Activated naive CD4-positive, alpha-beta T cell treated with anti-CD3 and anti-CD28 coated beads, Interleukin-2, amount 50 U/mL, for 72 hours (primary cell): ENCODE measurements at regions not wholly inside any gene's neighbourhood (a gene's known extent, or its start where the extent isn't known, plus 50 kb on each side); places are given as distances from the start of the nearest gene placed in this dataset.
"Not testable (repeated sequence)": the region's sequence is repeated elsewhere in the genome, so short reads cannot be mapped to it uniquely, and the experiment has no call there.

Experiments used
- ATAC-seq, 2 donors: fragments of 150-1000 bp; cut with Tn5 transposase; 2 replicates each; pipeline ENCODE4 v1.10.0; 2021; ENCODE audit warnings: mild to moderate bottlenecking in 2 of 2, moderate library complexity in 2 of 2
- DNase-seq, 2 donors: peaks; one replicate each; pipeline ENCODE4 v3.0.0; 2021 to 2022; ENCODE audit warnings: low spot score in 2 of 2
- H3K27ac Mint-ChIP-seq, 2 donors: one replicate each; pipeline ENCODE4 v1.8.0; 2022; ENCODE audit warnings: mild to moderate bottlenecking in 2 of 2, mixed read lengths in 2 of 2
- H3K36me3 Mint-ChIP-seq, 2 donors: one replicate each; pipeline ENCODE4 v1.8.0; 2022; ENCODE audit warnings: mixed read lengths in 2 of 2
- H3K9me3 Mint-ChIP-seq, 2 donors: one replicate each; pipeline ENCODE4 v1.8.0; 2022; ENCODE audit warnings: mixed read lengths in 2 of 2

GRCh38 chr2:47639467-47639866 is 68.7 kb upstream of the KCNK12 start:
- Mint-ChIP-seq H3K9me3 (peaks cover 0 to 6% of the 10 kb centered on the region in 2 donors), H3K27ac (no peak overlapping the region), H3K36me3 (peaks cover 0 to 6% of the 10 kb centered on the region in 2 donors)
- DNase-seq: no peak
- ATAC-seq: no peak

DNA sequence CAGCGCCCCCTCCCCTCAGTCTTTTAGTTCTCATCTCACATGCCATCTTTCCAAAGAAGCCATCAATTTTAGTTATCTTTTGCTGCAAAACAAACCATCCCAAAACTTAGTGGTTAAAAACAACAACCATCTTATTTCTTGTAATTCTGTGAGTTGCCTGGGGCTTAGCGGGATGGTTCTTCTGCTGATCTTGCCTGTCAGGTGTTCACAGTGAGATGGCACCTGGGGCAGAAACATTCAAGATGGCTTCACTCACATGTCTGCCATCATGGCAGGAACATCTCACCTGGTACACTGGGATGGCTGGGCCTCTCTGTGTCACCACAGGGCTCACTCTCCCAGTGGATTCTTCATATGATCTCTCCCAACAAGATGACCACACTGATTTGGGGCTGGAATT is 67.6 kb upstream of the KCNK12 start:
- no peak for DNase-seq
- ATAC-seq: no peak
- Mint-ChIP-seq H3K27ac (no peak overlapping the region), H3K9me3 (peaks cover 0 to 6% of the 10 kb centered on the region in 2 donors), H3K36me3 (peaks cover 0 to 6% of the 10 kb centered on the region in 2 donors)

- Mint-ChIP-seq H3K27ac (no peak overlapping the region), H3K9me3 (peaks cover 0 to 6% of the 10 kb centered on the region in 2 donors), H3K36me3 (peaks cover 0 to 6% of the 10 kb centered on the region in 2 donors)
- no peak for DNase-seq
- ATAC-seq: no peak
Observed at GRCh38 chr2:47636596-47637264, 65.9 kb upstream of the KCNK12 start.

- ATAC-seq: no peak
- Mint-ChIP-seq H3K27ac (no peak overlapping the region), H3K36me3 (peaks cover 0 to 6% of the 10 kb centered on the region in 2 donors), H3K9me3 (peaks cover 0 to 6% of the 10 kb centered on the region in 2 donors)
- no peak for DNase-seq
Observed at GRCh38 chr2:47636176-47636575, 65.4 kb upstream of the KCNK12 start.

GRCh38 chr2:47632754-47633153 is 62.0 kb upstream of the KCNK12 start:
- Mint-ChIP-seq H3K27ac (no peak overlapping the region), H3K36me3 (no peaks in the 10 kb centered on the region), H3K9me3 (no peaks in the 10 kb centered on the region)
- no peak for ATAC-seq
- DNase-seq: no peak

GRCh38 chr2:47631792-47632398 is 61.1 kb upstream of the KCNK12 start:
- H3K9me3 Mint-ChIP-seq: no peaks in the 10 kb centered on the region
- ATAC-seq (no peak), DNase-seq (no peak)
- H3K36me3 Mint-ChIP-seq: no peaks in the 10 kb centered on the region
- peak overlapping the region in 1 of 2 donors; percentile 1 for H3K27ac Mint-ChIP-seq

DNA sequence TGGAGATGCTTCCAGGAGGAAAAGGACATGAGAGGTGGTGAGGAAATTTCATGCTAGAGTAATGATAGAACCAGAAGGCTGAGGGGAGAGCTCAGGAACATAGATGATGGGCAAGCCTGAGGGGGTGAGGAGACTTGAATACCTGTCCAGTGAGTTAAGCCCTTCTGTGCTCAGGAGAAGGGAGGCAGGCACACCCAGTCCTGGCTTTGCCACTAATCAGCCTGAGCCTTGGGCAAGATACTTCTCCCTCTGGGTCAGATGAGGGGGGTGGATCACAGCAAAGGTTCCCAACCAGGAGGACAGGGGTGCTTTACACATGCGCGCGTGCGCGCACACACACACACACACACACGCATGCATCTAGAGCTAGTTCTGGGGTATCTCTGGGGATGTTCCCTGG is 60.5 kb upstream of the KCNK12 start:
- ATAC-seq: no peak
- H3K9me3 Mint-ChIP-seq: no peaks in the 10 kb centered on the region
- no peak for DNase-seq
- no peaks in the 10 kb centered on the region for H3K36me3 Mint-ChIP-seq
- no peak overlapping the region for H3K27ac Mint-ChIP-seq

- no peak for ATAC-seq
- H3K36me3 Mint-ChIP-seq: no peaks in the 10 kb centered on the region
Observed at GRCh38 chr2:47629501-47630460, 59.0 kb upstream of the KCNK12 start.

DNA sequence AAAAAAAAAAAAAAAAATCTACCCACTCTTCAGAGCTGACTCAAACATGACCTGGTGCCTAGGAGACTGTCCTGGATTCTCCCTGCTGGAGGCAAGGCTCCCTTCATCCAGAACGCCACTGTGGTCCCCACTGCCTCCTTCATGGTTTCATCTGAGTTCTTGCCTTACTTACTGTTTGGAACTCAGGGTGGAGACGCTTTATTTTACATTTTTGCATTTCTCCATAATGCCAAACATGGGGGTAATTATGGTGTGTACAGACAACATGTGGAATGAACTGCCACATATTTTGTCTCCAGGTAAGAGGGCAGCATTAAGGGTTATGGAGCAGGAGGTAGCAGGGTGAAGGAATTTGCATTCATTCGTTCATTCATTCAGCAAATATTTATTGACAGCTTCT is 58.1 kb upstream of the KCNK12 start:
- Mint-ChIP-seq H3K27ac (no peak overlapping the region), H3K36me3 (no peaks in the 10 kb centered on the region)

More at GRCh38 chr2:47629501-47630460, 59.0 kb upstream of the KCNK12 start:
- no peak overlapping the region for H3K27ac Mint-ChIP-seq
- no peak for DNase-seq
- H3K9me3 Mint-ChIP-seq: no peaks in the 10 kb centered on the region

DNA sequence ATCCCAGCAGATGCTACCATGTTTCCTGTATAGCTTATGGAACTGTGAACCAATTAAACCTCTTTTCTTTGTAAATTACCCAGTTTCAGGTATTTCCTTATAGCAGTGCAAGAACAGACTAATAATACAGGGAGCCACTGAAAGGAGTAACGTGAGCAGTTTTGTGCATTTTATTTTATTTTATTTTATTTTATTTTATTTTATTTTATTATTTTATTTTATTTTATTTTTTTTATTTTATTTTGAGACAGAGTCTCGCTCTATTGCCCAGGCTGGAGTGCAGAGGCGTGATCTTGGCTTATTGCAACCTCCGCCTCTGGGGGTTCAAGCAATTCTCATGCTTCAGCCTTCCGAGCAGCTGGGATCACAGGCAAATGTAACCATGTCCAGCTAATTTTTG is 55.9 kb upstream of the KCNK12 start:
- no peaks in the 10 kb centered on the region for H3K36me3 Mint-ChIP-seq
- no peak for ATAC-seq
- no peak overlapping the region for H3K27ac Mint-ChIP-seq
- no peaks in the 10 kb centered on the region for H3K9me3 Mint-ChIP-seq
- DNase-seq: no peak

More for the DNA sequence above, 58.1 kb upstream of the KCNK12 start:
- H3K9me3 Mint-ChIP-seq: no peaks in the 10 kb centered on the region
- DNase-seq (no peak), ATAC-seq (no peak)

GRCh38 chr2:47623140-47623539 is 52.4 kb upstream of the KCNK12 start:
- not testable (repeated sequence) for DNase-seq, ATAC-seq, H3K36me3 Mint-ChIP-seq, H3K9me3 Mint-ChIP-seq, H3K27ac Mint-ChIP-seq

DNA sequence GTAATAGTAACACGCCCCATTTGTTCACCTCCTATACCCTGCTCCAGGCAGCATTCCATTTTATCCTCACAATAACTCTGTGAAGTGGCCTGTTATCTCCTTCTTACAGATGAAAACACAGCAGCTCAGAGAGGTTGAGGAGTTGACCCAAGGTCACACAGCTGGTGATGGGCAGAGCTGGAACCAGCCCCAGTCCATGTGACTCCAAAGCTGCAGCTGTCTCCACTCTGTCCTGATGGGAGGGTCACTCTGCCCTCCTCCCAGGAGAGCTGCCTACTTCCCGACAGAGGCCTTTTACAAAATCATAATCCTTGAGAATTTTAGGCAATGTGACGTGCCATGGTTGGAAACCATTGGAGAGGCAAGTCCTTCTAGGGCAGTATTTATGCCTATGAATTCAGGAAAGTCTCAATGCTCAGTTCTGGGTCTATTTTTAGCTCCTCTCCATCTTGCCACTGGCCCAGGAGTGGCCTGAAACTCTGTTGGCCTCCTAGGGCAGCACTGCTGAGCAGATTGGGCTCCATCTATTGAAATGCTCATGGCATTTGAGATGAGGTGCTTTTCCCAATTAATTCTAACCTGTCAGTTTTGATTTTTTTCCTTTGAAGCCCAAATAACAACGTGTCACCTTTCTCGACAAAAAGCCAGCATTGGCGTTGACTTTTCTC is 50.1 kb upstream of the KCNK12 start:
- H3K27ac Mint-ChIP-seq: no peak overlapping the region
- ATAC-seq (no peak), DNase-seq (no peak)
- H3K9me3 Mint-ChIP-seq: no peaks in the 10 kb centered on the region
- H3K36me3 Mint-ChIP-seq: no peaks in the 10 kb centered on the region
